ENCODE measurements at regions not wholly inside any gene's neighbourhood (a gene's known extent, or its start where the extent isn't known, plus 50 kb on each side); places are given as distances from the start of the nearest gene placed in this dataset.

DNA sequence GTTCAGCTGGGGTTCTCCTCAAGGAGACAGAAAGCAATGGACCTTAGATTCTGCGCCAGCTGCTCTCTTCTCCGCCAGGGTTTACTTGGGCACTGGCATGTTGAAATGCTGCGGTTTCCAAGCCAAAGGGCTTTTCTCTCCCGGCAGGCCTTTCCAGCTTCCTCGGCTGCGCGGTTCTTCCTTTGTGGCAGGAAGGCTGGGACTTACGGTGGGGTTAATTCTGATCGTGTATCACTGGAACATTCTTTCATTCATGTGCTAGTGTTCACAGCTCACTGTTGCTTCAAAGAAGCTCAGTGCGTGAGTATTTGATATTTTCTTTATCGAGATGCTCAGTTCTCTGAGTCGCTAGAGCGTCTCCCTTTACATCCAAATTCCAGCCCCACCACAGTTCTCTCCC, 723.2 kb downstream of the UQCRFS1 start:
- TF ChIP-seq HOXB13 (CRISPR knock-in tag; IDR thresholded peaks at IDR 0.05; ENCODE audit: low read depth) = no peak
- TF ChIP-seq, protein P1, sequence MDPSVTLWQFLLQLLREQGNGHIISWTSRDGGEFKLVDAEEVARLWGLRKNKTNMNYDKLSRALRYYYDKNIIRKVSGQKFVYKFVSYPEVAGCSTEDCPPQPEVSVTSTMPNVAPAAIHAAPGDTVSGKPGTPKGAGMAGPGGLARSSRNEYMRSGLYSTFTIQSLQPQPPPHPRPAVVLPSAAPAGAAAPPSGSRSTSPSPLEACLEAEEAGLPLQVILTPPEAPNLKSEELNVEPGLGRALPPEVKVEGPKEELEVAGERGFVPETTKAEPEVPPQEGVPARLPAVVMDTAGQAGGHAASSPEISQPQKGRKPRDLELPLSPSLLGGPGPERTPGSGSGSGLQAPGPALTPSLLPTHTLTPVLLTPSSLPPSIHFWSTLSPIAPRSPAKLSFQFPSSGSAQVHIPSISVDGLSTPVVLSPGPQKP (IDR thresholded peaks at IDR 0.05; ENCODE audit: low read depth, low read length) = no peak
- no peak for TF ChIP-seq MAX (IDR thresholded peaks at IDR 0.05)
- TF ChIP-seq FOSB (CRISPR knock-in tag; IDR thresholded peaks at IDR 0.05) = no peak
- TF ChIP-seq EHF (CRISPR knock-in tag; IDR thresholded peaks at IDR 0.05) = no peak
- no peak for TF ChIP-seq KDM5A (IDR thresholded peaks at IDR 0.05)
- TF ChIP-seq ZSCAN20 (CRISPR knock-in tag; IDR thresholded peaks at IDR 0.05) = no peak
- TF ChIP-seq TP53 (CRISPR knock-in tag; IDR thresholded peaks at IDR 0.05) = no peak
- no peak for TF ChIP-seq ESRRA (IDR thresholded peaks at IDR 0.05; ENCODE audit: borderline replicate concordance, low read length)
- no peak for TF ChIP-seq CBX8 (IDR thresholded peaks at IDR 0.05)
- TF ChIP-seq RAD21 (conservative IDR thresholded peaks at IDR 0.05 in 1 of 2, IDR thresholded peaks at IDR 0.05 in 1 of 2) = no peak
- TF ChIP-seq FOSL2 (IDR thresholded peaks at IDR 0.05) = no peak
- no peak for TF ChIP-seq FOSL2 (CRISPR knock-in tag; IDR thresholded peaks at IDR 0.05)
- TF ChIP-seq HOXA7 (CRISPR knock-in tag; IDR thresholded peaks at IDR 0.05) = no peak
- no peak for TF ChIP-seq KDM1A (IDR thresholded peaks at IDR 0.05; ENCODE audit: low read depth)
- no peak for ATAC-seq
- POLR2A ChIA-PET = no interaction called here
- FAIRE-seq = no peak
- Histone ChIP-seq H3K4me1 (no peaks in the 10 kb centered on the region), H3K4me3 (no peak overlapping the region), H3K9me3 (peaks cover 12% of the 10 kb centered on the region), H3K4me2 (no peak overlapping the region), H3K27ac (no peak overlapping the region)
- DNase-seq (ENCODE audit: low read depth in 1 of 2, low spot score in 1 of 2) = no peak
- CTCF ChIA-PET = interaction anchor here (1.2 kb wide), 1 partner anchor 15 kb away, joined by 3 read pairs; no protein-coding TSS in a partner anchor
- 39% methylated on average over 13 of the region's 13 CpGs for WGBS (ENCODE audit: missing lambda C conversion rate)

DNA sequence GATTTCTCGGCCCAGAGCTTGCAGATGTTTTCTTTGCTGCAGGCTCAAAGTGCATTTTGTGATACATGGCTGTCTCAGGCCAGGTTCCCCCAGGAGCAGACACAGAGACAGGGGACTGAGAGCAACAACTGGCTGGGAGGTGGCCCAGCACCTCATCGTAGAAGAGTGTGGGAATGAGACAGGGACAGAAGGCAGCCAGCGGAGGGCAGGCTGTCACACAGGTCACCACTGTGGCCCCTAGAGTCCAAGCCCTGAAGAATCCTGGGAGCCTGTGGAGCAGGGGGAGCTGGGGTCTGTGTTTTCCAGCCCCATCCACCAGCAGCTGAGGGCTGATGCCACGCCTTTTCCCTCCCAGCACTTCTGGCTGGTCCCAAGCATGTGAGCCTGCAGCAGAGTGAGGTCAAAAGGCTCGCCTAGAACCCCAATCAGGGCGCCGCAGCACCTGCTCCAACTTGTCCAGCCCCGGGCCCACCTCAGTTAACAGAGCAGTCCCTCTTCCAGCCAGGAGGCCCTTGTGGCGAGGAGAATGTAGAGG, 723.8 kb downstream of the UQCRFS1 start:
- ChIA-PET POLR2A (no interaction called here), CTCF (interaction anchor here (1.2 kb wide), 1 partner anchor 16 kb away, joined by 3 read pairs; no protein-coding TSS in a partner anchor)
- no peak overlapping the region for H3K4me2 ChIP-seq
- ATAC-seq (no peak), FAIRE-seq (no peak), DNase-seq (ENCODE audit: low read depth in 1 of 2, low spot score in 1 of 2) (no peak)
- TF ChIP-seq USF2 (IDR thresholded peaks at IDR 0.05) = no peak
- TF ChIP-seq JUNB (IDR thresholded peaks at IDR 0.05) = no peak
- TF ChIP-seq CEBPB (IDR thresholded peaks at IDR 0.05) = no peak
- TF ChIP-seq ESRRA (IDR thresholded peaks at IDR 0.05; ENCODE audit: borderline replicate concordance, low read length) = no peak
- TF ChIP-seq HDAC2 (IDR thresholded peaks at IDR 0.05) = no peak
- TF ChIP-seq CBX8 (IDR thresholded peaks at IDR 0.05) = no peak
- no peak for TF ChIP-seq HOXB5 (CRISPR knock-in tag; IDR thresholded peaks at IDR 0.05)
- no peak for TF ChIP-seq HOXA7 (CRISPR knock-in tag; IDR thresholded peaks at IDR 0.05)
- TF ChIP-seq TP53 (CRISPR knock-in tag; IDR thresholded peaks at IDR 0.05) = no peak
- TF ChIP-seq POLR2A (IDR thresholded peaks at IDR 0.05; ENCODE audit: low read length) = no peak
- no peak overlapping the region for H3K27ac ChIP-seq
- H3K4me1 ChIP-seq = no peaks in the 10 kb centered on the region
- H3K9me3 ChIP-seq = peaks cover 6% of the 10 kb centered on the region; the same call in 2 of the 3 replicates
- H3K4me3 ChIP-seq = no peak overlapping the region
- WGBS (ENCODE audit: missing lambda C conversion rate) = 20% methylated on average over 9 of the region's 9 CpGs

- CTCF ChIA-PET = interaction anchor here (0.9 kb wide), 1 partner anchor 19 kb away, joined by 4 read pairs; no protein-coding TSS in a partner anchor
- no peak for DNase-seq (ENCODE audit: low read depth in 1 of 2, low spot score in 1 of 2)
- 0 out of 3 replicates have a peak, but pooled peaks cover 3% of the 10 kb centered on the region for H3K9me3 ChIP-seq
- WGBS (ENCODE audit: missing lambda C conversion rate) = 35% methylated on average over 6 of the region's 6 CpGs
- no peaks in the 10 kb centered on the region for H3K4me1 ChIP-seq
- ATAC-seq = no peak
- POLR2A ChIA-PET = no interaction called here
- no peak overlapping the region for H3K4me3 ChIP-seq
- no peak overlapping the region for H3K27ac ChIP-seq
- no peak for FAIRE-seq
- H3K4me2 ChIP-seq = no peak overlapping the region
- TF ChIP-seq, protein P2, sequence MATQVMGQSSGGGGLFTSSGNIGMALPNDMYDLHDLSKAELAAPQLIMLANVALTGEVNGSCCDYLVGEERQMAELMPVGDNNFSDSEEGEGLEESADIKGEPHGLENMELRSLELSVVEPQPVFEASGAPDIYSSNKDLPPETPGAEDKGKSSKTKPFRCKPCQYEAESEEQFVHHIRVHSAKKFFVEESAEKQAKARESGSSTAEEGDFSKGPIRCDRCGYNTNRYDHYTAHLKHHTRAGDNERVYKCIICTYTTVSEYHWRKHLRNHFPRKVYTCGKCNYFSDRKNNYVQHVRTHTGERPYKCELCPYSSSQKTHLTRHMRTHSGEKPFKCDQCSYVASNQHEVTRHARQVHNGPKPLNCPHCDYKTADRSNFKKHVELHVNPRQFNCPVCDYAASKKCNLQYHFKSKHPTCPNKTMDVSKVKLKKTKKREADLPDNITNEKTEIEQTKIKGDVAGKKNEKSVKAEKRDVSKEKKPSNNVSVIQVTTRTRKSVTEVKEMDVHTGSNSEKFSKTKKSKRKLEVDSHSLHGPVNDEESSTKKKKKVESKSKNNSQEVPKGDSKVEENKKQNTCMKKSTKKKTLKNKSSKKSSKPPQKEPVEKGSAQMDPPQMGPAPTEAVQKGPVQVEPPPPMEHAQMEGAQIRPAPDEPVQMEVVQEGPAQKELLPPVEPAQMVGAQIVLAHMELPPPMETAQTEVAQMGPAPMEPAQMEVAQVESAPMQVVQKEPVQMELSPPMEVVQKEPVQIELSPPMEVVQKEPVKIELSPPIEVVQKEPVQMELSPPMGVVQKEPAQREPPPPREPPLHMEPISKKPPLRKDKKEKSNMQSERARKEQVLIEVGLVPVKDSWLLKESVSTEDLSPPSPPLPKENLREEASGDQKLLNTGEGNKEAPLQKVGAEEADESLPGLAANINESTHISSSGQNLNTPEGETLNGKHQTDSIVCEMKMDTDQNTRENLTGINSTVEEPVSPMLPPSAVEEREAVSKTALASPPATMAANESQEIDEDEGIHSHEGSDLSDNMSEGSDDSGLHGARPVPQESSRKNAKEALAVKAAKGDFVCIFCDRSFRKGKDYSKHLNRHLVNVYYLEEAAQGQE (IDR thresholded peaks at IDR 0.05) = no peak
- TF ChIP-seq HEYL (CRISPR knock-in tag; IDR thresholded peaks at IDR 0.05) (no peak), ZFP36 (IDR thresholded peaks at IDR 0.05; ENCODE audit: borderline replicate concordance, partially characterized antibody) (no peak), HES2 (IDR thresholded peaks at IDR 0.05) (no peak), KDM1A (IDR thresholded peaks at IDR 0.05; ENCODE audit: low read depth) (no peak), NFE2L2 (conservative IDR thresholded peaks at IDR 0.05; ENCODE audit: low read length) (no peak), MYC (IDR thresholded peaks at IDR 0.05; ENCODE audit: borderline replicate concordance, low read length) (no peak), NR3C1 (IDR thresholded peaks at IDR 0.05) (no peak), NPAS2 (CRISPR knock-in tag; IDR thresholded peaks at IDR 0.05; ENCODE audit: borderline replicate concordance) (no peak)
Observed at GRCh38 chr19:28487999-28488398, 725.0 kb downstream of the UQCRFS1 start.

Measured in A549 (cell line).